ENCODE measurements at regions not wholly inside any gene's neighbourhood (a gene's known extent, or its start where the extent isn't known, plus 50 kb on each side); places are given as distances from the start of the nearest gene placed in this dataset.

DNA sequence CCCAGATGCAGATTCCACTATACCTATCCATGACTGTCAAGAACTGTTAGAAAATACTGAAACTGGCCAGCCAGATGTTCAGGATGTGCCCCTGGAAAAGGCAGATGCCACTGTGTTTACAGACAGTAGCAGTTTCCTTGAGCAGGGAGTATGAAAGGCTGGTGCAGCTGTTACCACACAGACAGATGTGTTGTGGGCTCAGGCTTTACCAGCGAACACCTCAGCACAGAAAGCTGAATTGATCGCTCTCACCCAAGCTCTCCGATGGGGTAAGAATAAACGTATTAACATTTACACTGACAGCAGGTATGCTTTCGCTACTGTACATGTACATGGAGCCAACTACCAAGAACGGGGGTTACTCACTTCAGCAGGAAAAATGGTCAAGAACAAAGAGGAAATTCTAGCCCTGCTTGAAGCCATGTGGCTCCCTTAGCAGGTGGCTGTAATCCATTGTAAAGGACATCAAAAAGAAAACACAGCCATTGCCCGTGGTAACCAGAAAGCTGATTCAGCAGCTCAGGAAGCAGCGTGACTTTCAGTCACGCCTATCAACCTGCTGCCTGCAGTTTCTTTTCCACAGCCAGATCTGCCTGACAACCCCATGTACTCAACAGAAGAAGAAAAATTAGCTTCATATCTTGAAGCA, 459.7 kb upstream of the HTR1E start:
- TF ChIP-seq, protein P1, sequence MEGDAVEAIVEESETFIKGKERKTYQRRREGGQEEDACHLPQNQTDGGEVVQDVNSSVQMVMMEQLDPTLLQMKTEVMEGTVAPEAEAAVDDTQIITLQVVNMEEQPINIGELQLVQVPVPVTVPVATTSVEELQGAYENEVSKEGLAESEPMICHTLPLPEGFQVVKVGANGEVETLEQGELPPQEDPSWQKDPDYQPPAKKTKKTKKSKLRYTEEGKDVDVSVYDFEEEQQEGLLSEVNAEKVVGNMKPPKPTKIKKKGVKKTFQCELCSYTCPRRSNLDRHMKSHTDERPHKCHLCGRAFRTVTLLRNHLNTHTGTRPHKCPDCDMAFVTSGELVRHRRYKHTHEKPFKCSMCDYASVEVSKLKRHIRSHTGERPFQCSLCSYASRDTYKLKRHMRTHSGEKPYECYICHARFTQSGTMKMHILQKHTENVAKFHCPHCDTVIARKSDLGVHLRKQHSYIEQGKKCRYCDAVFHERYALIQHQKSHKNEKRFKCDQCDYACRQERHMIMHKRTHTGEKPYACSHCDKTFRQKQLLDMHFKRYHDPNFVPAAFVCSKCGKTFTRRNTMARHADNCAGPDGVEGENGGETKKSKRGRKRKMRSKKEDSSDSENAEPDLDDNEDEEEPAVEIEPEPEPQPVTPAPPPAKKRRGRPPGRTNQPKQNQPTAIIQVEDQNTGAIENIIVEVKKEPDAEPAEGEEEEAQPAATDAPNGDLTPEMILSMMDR (IDR thresholded peaks at IDR 0.05), result no peak
- no peak for DNase-seq (ENCODE audit: low spot score)

GRCh38 chr6:86476311-86476710, 461.0 kb upstream of the HTR1E start:
- TF ChIP-seq, protein P1 (IDR thresholded peaks at IDR 0.05), result no peak
- Histone ChIP-seq H3K27ac (no peak overlapping the region), H3K4me3 (no peak overlapping the region)
- DNase-seq (ENCODE audit: low spot score), result no peak

More for the DNA sequence above, 459.7 kb upstream of the HTR1E start:
- no peak overlapping the region for H3K27ac ChIP-seq
- no peak overlapping the region for H3K4me3 ChIP-seq

DNA sequence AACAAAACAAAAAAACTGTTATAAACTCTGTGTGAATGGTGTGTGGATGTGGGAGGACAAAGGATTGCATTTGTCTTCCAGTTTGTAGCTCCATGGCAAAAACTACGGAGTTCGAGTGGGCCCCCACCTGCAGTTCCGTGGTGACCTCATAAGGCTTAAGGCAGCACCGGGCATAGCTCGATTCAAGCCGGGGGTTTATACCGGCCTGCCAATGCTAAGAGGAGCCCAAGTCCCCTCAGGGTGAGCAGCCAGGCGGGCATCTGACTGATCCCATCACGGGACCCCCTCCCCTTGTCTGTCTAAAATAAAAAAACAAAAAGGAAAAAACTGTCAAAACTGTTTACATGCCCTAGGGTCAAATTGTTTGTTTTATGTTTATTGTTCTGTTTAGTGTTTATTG, 463.2 kb upstream of the HTR1E start:
- DNase-seq (ENCODE audit: low spot score), result no peak
- Histone ChIP-seq H3K4me3 (no peak overlapping the region), H3K27ac (no peak overlapping the region)
- TF ChIP-seq, protein P1 (IDR thresholded peaks at IDR 0.05), result no peak

DNA sequence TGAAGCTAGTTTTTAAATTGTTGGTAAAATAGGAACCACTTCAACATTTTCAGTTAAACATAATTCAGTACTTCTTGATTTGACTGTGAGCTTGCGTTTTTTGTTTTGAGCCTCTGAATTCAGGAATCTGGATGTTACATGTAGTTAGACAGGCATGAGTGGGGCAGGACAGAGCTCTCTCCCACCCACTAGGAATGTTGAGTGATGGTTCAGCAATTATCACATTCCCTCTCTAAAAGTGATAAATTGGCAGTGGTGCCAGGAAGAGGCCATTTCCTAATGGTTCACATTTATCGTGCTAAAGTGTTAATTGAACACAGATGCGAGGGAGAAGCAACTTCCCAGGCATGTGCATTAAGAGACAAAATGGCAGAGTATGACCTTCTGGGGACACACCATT, 465.5 kb upstream of the HTR1E start:
- H3K27ac ChIP-seq, result no peak overlapping the region
- DNase-seq (ENCODE audit: low spot score), result no peak
- H3K4me3 ChIP-seq, result no peak overlapping the region
- TF ChIP-seq, protein P1 (IDR thresholded peaks at IDR 0.05), result no peak

DNA sequence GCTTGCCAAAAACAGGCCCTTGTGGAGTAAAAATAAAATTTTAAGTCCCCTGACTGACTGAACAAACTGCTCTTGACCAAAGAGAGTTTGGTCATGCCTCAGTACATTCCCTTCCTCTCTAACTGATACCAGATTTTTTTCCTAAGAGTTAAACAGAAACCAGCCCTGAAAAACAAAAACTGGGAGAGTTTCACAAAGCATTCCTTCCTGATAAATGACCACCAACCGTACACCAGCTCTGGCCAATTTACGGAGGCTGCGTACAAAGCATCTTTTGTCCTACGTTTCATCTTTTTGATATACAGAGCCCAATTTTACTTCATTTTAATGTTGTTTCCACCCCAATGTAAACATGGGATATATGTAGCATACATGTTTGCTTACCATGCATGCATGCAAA, 477.4 kb upstream of the HTR1E start:
- no peak overlapping the region for H3K27ac ChIP-seq
- TF ChIP-seq, protein P1 (IDR thresholded peaks at IDR 0.05), result no peak
- no peak overlapping the region for H3K4me3 ChIP-seq
- no peak for DNase-seq (ENCODE audit: low spot score)

- no peak for DNase-seq (ENCODE audit: low spot score)
- Histone ChIP-seq H3K27ac (no peak overlapping the region), H3K4me3 (no peak overlapping the region)
- TF ChIP-seq, protein P1 (IDR thresholded peaks at IDR 0.05), result no peak
These were observed 480.5 kb upstream of the HTR1E start for GRCh38 chr6:86456821-86457220.

- DNase-seq (ENCODE audit: low spot score), result no peak
- Histone ChIP-seq H3K4me3 (no peak overlapping the region), H3K27ac (no peak overlapping the region)
- TF ChIP-seq, protein P1 (IDR thresholded peaks at IDR 0.05), result no peak
These were observed 484.1 kb upstream of the HTR1E start for GRCh38 chr6:86453232-86453631.
